ENCODE measurements at regions not wholly inside any gene's neighbourhood (a gene's known extent, or its start where the extent isn't known, plus 50 kb on each side); places are given as distances from the start of the nearest gene placed in this dataset.

DNA sequence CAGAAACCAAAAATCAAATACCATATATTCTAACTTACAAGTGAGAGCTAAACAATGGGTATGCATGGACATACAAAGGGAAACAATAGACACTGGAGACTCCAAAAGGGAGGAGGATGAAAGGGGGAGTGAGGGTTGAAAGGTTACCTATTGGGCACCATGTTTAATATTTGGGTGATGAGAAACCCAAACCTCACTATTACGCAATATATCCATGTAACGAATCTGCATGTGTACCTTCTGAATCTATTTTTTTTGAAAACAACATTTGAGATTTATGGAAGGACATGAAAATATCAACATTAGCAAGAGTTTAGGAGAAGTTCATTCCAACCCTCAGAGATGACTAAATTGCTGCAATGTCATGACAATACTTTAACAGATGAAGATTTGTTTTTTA lies 586.1 kb downstream of the GBA3 start:
- TF ChIP-seq, protein P1, sequence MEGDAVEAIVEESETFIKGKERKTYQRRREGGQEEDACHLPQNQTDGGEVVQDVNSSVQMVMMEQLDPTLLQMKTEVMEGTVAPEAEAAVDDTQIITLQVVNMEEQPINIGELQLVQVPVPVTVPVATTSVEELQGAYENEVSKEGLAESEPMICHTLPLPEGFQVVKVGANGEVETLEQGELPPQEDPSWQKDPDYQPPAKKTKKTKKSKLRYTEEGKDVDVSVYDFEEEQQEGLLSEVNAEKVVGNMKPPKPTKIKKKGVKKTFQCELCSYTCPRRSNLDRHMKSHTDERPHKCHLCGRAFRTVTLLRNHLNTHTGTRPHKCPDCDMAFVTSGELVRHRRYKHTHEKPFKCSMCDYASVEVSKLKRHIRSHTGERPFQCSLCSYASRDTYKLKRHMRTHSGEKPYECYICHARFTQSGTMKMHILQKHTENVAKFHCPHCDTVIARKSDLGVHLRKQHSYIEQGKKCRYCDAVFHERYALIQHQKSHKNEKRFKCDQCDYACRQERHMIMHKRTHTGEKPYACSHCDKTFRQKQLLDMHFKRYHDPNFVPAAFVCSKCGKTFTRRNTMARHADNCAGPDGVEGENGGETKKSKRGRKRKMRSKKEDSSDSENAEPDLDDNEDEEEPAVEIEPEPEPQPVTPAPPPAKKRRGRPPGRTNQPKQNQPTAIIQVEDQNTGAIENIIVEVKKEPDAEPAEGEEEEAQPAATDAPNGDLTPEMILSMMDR (IDR thresholded peaks at IDR 0.05) = no peak
- no peaks in the 10 kb centered on the region for H3K4me1 ChIP-seq

DNA sequence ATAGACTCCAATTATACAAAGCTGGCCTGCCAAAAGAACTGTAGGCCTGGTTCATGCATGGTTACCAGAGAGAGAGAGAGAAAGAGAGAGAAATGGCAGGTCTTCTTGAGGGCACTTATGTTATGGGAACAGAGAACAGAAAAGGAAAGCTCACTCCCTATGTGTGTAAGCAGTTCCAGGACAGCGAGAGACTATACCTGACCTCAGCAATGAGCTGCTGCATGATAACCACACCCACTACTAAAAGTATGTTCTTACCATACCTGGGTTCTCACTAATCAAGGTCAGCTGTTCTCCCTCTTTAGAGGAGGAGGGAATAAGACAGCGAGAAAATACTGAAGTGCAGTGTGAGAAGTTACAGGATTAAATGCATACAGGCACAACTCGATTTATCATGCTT lies 583.3 kb downstream of the GBA3 start:
- H3K36me3 ChIP-seq = no peaks in the 10 kb centered on the region
- TF ChIP-seq, protein P1 (IDR thresholded peaks at IDR 0.05) = no peak
- DNase-seq = no peak
- H3K4me1 ChIP-seq = no peaks in the 10 kb centered on the region
- no peak overlapping the region for H3K4me3 ChIP-seq
- no peak overlapping the region for H3K27ac ChIP-seq
- no peaks in the 10 kb centered on the region for H3K9me3 ChIP-seq
- ATAC-seq = peak; percentile 49
- H3K27me3 ChIP-seq = no peaks in the 10 kb centered on the region
- intact Hi-C loops (cut with DNase I) = no loop called here

More for the DNA sequence above, 586.1 kb downstream of the GBA3 start:
- Histone ChIP-seq H3K9me3 (no peaks in the 10 kb centered on the region), H3K27me3 (no peaks in the 10 kb centered on the region), H3K27ac (no peak overlapping the region), H3K4me3 (no peak overlapping the region), H3K36me3 (no peaks in the 10 kb centered on the region)
- intact Hi-C loops (cut with DNase I) = no loop called here
- no peak for ATAC-seq
- no peak for DNase-seq

DNA sequence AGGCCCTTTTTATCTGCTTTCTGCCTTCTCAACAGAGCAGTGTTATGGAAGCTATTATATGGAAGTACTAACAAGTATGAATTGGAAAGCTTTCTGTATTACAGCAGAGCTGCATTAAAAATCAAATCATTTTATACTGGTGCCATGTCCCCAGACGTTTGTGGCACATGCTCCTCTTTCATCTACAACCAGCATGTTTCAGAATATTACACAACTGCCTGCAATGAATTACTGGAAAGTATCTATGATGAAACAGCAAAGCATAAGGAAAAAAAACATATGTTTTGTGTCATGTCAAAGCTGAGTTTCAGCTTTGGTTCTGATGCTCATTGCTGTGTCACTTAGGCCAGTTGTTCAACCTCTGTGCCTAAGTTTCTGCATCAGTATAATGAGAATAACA lies 576.8 kb downstream of the GBA3 start:
- Histone ChIP-seq H3K9me3 (no peaks in the 10 kb centered on the region), H3K27me3 (no peaks in the 10 kb centered on the region), H3K4me3 (no peak overlapping the region), H3K4me1 (no peaks in the 10 kb centered on the region), H3K36me3 (no peaks in the 10 kb centered on the region), H3K27ac (no peak overlapping the region)
- ATAC-seq = no peak
- DNase-seq = peak in 2 of 4 donors; percentile 67 to 80
- TF ChIP-seq, protein P1 (IDR thresholded peaks at IDR 0.05) = no peak
- intact Hi-C loops (cut with DNase I) = no loop called here

DNA sequence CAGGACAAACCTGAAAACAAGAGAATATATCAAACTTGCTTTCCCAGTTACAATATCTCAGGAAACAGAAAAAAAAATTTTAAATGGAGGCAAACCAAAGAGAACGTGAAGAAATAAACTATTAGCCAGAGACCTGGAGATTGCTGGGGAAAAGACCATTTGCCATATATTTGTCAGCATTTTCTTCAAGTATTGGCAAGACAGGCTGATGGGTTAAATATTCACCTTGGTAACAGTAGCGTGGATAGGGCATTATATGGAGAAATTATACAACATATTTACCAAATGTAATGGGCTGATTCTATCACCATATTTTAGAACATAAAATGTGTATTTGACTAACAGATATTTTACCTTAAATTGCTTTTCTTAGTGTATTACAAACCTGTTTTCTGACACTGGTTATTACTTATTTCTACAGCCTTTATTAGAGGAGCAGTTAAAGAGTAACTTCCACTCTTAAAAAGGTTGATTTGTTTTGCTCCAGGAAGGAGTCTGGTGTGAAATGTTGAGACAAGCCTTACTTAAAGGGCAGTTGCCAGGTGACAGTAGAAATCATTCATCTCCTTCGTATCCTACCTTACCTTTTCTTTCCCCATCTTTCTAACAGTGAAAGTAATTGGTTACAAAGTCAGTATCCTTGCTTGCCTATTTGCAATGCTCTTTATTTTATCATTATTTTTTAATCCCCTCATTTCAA lies 575.5 kb downstream of the GBA3 start:
- Histone ChIP-seq H3K27ac (no peak overlapping the region), H3K36me3 (no peaks in the 10 kb centered on the region), H3K9me3 (no peaks in the 10 kb centered on the region), H3K4me1 (no peaks in the 10 kb centered on the region), H3K4me3 (no peak overlapping the region), H3K27me3 (no peaks in the 10 kb centered on the region)
- TF ChIP-seq, protein P1 (IDR thresholded peaks at IDR 0.05) = no peak
- no peak for DNase-seq
- intact Hi-C loops (cut with DNase I) = no loop called here
- ATAC-seq = no peak

DNA sequence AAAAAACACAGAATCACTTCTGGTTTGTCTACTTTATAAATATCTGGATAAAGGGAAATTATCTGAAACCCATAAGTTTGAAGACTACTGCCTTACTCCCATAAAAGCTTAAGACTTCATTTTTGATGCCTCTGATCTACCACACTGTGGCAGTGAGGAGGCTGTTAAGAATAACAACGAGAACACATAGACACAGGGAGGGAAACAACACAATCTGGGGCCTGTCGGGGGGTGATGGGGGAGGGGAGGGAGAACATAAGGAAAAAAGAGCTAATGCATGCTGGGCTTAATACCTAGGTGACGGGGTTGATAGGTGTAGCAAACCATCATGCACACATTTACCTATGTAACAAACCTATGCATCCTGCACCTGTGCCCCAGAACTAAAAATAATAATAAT lies 573.7 kb downstream of the GBA3 start:
- TF ChIP-seq, protein P1 (IDR thresholded peaks at IDR 0.05) = no peak
- ATAC-seq = no peak
- H3K4me1 ChIP-seq = no peaks in the 10 kb centered on the region
- no peaks in the 10 kb centered on the region for H3K9me3 ChIP-seq
- DNase-seq = no peak
- intact Hi-C loops (cut with DNase I) = no loop called here
- H3K27ac ChIP-seq = no peak overlapping the region
- H3K27me3 ChIP-seq = no peaks in the 10 kb centered on the region
- no peak overlapping the region for H3K4me3 ChIP-seq
- no peaks in the 10 kb centered on the region for H3K36me3 ChIP-seq
